ENCODE measurements at regions not wholly inside any gene's neighbourhood (a gene's known extent, or its start where the extent isn't known, plus 50 kb on each side); places are given as distances from the start of the nearest gene placed in this dataset.

DNA sequence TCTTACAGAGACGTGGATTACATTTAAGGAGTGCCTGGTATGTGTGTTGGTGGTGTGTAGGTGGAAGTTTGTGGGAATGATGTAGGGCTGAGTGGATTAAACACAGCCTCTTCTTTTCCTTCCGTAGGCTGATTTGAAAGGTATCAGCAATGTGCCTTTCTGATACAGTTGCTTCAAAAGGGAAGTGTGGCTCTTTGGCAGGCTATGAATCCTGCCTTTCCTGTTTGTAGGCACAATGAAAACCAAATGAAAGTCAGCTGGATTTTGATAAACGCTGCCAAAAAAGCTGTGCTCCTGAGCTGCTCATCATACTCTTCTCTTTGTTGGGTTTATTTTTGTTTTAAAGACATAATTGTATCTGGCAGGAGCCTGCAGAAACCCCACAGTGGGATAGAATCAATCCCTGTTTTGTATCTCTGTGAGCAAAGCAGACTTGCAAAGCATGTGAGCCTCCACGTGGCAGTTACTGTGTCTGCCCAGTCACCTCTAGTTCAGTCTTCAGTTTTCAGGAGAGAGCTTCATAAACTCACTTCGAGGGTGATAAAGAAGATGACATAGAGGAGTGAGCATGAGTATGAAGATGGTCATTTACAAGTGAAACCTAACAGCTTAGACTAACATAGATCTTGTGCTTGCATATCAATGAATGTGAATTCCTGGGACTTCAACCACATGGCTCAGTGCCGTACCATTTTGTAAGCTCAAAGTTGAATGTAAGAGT is 655.7 kb upstream of the KIRREL3 start:
- Mint-ChIP-seq H3K4me3 (no peak overlapping the region), H3K9me3 (peaks cover 5% of the 10 kb centered on the region), H3K36me3 (no peaks in the 10 kb centered on the region), H3K27ac (no peak overlapping the region), H3K27me3 (no peaks in the 10 kb centered on the region), H3K4me1 (no peaks in the 10 kb centered on the region)
- no peak for ATAC-seq

DNA sequence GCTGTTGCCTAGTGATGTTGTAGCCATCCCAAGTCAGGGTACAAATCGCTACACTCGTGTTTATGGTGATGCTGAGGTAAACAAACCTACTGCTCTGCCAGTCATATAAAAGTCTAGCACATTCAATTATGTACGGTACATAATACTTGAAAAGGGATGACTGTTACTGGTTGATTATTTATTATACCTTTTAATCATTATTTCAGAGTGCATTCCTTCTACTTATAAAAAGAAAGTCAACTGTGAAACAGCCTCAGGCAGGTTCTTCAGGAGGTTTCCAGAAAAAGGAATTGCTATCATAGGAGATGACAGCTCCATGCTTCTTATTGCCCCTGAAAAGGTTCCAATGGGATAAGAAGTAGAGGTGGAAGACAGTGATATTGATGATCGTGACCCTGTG is 652.5 kb upstream of the KIRREL3 start:
- ATAC-seq, result no peak
- no peak overlapping the region for H3K4me3 Mint-ChIP-seq

DNA sequence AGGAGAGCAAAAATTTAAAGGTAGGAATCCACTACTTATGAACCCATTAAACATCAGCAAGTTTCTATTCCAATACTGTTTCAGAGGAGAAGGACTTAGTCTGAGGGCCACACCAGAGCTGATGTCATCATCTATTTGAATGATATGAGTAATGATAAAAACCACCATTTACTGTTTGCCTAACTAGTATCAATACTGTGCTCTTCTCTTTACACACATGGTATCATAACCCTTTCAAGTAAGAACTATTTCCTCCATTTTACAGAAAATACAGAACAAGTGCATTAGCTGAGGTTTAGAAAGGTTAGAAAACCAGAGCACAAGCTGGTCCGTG is 651.3 kb upstream of the KIRREL3 start:
- no peaks in the 10 kb centered on the region for H3K4me1 Mint-ChIP-seq

More for the DNA sequence above, 652.5 kb upstream of the KIRREL3 start:
- Mint-ChIP-seq H3K9me3 (peaks cover 4% of the 10 kb centered on the region), H3K27me3 (no peaks in the 10 kb centered on the region), H3K27ac (no peak overlapping the region), H3K4me1 (no peaks in the 10 kb centered on the region), H3K36me3 (no peaks in the 10 kb centered on the region)

DNA sequence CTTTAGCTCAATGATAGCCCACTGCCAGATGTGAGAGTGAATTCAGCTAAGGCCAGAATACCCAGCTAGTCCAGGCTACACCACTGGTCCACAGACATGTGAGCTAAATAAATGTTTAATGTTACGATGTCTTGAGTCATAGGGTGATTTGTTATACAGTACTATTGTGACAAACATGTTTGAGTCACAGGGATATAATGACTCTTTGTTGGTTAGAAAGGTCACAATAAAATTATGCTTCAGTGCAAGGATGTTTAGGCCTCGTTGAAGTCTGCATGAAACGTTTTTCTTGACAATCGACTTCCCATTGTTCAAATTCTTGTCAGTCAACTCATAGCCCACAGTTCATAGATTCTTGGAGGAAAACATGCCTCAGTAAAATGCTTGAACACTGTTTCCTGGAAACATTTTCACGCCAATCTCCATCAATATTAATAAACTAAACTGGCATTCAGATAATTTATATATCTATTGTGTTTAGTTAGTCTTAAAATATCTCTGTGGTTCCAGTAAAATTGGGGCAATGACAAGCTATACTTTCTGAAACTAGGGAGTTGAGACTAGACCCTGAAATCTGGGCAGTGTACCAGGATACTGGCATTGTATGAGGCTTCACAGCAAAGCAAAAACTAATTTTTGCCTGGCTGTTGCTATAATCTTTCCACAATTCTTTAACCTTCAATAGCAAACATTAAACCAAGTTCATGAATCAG is 650.8 kb upstream of the KIRREL3 start:
- Mint-ChIP-seq H3K27me3 (no peaks in the 10 kb centered on the region), H3K4me3 (no peak overlapping the region), H3K4me1 (no peaks in the 10 kb centered on the region), H3K27ac (no peak overlapping the region), H3K9me3 (peaks cover 4% of the 10 kb centered on the region), H3K36me3 (no peaks in the 10 kb centered on the region)
- ATAC-seq, result no peak

More for the DNA sequence above, 651.3 kb upstream of the KIRREL3 start:
- Mint-ChIP-seq H3K27me3 (no peaks in the 10 kb centered on the region), H3K4me3 (no peak overlapping the region), H3K36me3 (no peaks in the 10 kb centered on the region), H3K9me3 (peaks cover 4% of the 10 kb centered on the region), H3K27ac (no peak overlapping the region)
- no peak for ATAC-seq

DNA sequence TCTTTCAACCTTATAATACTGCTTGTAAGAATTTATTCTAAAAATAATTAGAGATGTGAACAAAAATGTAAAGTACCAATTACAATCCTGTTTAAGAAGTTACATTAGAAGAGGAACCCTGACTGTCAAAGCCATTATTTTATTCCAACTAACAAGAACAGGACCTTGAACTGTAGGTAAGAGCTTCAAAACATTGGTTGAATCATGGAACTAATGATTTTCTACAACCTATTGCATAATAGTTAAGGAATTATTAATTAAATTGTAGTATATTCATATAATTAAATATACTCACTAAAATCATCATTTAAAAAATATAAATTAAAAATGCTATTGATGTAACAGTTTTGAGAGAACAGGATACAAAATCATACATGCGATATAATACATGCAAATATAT is 649.4 kb upstream of the KIRREL3 start:
- no peaks in the 10 kb centered on the region for H3K36me3 Mint-ChIP-seq
- H3K27ac Mint-ChIP-seq, result no peak overlapping the region
- no peaks in the 10 kb centered on the region for H3K27me3 Mint-ChIP-seq
- H3K9me3 Mint-ChIP-seq, result peaks cover 7% of the 10 kb centered on the region
- ATAC-seq, result no peak
- H3K4me1 Mint-ChIP-seq, result no peaks in the 10 kb centered on the region
- H3K4me3 Mint-ChIP-seq, result no peak overlapping the region

DNA sequence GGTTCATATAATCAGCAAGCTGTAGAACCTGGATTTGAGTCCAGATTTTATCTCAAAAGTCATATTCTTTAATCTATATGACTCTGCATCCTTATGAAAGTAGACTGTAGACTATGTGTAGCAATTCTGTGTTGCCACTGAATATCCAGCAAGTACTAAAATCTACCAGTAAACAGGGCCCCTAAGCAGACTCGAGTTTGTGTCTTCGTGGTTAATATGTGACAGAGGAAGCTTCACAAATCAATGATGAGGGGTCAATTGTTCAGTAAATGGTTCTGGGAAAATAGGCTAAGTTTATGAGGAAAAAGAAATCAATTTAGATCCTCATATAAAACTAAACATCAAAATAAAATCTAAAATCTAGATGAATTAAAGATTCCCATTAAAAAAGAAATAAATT is 648.5 kb upstream of the KIRREL3 start:
- peaks cover 7% of the 10 kb centered on the region for H3K9me3 Mint-ChIP-seq
- no peaks in the 10 kb centered on the region for H3K4me1 Mint-ChIP-seq
- H3K27me3 Mint-ChIP-seq, result no peaks in the 10 kb centered on the region
- no peak overlapping the region for H3K4me3 Mint-ChIP-seq
- H3K36me3 Mint-ChIP-seq, result no peaks in the 10 kb centered on the region
- ATAC-seq, result no peak
- H3K27ac Mint-ChIP-seq, result no peak overlapping the region

DNA sequence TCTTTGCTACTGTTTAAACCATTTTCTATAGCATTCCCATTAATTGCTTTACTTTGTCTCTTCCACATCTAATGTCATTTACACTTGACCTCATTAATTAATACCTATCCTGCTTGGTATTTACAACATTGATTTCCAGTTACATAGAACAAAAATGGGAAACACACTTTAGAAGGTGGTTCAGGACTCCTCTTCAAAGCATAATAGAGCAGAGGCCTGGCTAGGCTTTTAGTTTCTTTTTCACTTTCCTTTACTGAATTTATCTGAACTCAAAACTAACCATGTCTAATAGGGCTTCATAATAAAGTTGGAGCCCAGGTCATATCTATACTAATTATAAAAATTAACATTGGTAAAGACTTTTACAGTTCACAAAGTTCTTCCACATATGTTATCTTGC is 648.0 kb upstream of the KIRREL3 start:
- ATAC-seq, result no peak
- Mint-ChIP-seq H3K4me3 (no peak overlapping the region), H3K4me1 (no peaks in the 10 kb centered on the region), H3K36me3 (no peaks in the 10 kb centered on the region), H3K9me3 (peaks cover 7% of the 10 kb centered on the region), H3K27ac (no peak overlapping the region), H3K27me3 (no peaks in the 10 kb centered on the region)

DNA sequence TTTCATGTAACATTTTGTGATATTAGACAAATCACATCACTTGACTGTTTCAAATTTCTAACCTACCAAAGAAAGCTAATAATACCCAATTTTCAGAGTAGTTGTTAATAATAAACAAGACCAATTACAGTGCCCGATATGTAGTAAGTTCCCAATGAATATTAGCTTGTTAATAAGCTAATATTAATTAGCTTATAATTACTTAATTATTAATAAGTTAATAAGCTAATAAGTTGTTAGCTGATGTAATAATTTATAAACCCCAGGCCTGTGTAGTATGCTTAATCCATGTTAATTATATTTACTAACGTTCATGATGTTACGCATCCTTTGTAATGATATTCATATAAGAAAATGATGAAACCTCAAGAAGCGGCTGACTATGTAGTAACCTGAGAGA is 643.8 kb upstream of the KIRREL3 start:
- Mint-ChIP-seq H3K4me3 (no peak overlapping the region), H3K27ac (no peak overlapping the region), H3K36me3 (no peaks in the 10 kb centered on the region), H3K9me3 (peaks cover 7% of the 10 kb centered on the region), H3K4me1 (no peaks in the 10 kb centered on the region), H3K27me3 (no peaks in the 10 kb centered on the region)
- no peak for ATAC-seq

DNA sequence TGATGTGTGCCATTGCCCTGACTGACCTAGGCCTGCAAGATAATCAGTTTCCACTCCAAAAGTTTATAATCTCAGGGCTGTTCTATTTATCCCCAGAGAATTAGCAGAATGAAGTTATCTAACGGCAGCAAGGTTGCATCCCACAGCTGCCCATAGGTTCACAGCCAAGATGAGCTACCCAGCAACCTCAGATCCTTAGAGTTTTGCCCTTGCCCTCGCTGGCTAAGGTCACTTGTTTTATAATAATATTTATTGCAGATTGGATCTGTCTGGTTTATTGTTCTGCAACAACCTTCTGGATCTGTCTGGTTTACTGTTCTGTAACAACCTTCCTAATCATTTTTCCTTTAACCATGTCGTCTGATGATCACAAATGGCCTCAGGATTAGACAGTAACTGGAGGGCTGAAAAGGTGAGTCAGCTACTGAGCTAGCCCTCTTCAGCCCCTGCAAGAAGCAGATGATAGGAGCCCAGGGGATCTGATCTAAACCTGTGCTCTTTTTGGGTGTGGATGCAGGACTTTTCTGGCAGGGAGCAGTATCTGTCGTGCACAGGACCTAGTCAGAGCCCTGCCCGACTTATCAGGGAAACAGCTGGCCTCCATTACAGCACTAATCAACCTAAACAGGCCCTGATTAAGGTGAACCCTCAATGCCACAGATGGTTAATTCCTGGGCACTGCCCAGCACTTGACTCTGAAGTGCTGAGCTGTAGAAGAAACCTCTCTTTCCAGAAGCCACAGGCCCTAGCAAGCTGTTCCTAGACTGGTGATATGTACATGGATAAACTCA is 642.9 kb upstream of the KIRREL3 start:
- no peak for ATAC-seq
- H3K27ac Mint-ChIP-seq, result no peak overlapping the region
- H3K36me3 Mint-ChIP-seq, result no peaks in the 10 kb centered on the region
- H3K4me3 Mint-ChIP-seq, result no peak overlapping the region
- peaks cover 5% of the 10 kb centered on the region for H3K9me3 Mint-ChIP-seq
- H3K27me3 Mint-ChIP-seq, result no peaks in the 10 kb centered on the region
- no peaks in the 10 kb centered on the region for H3K4me1 Mint-ChIP-seq

DNA sequence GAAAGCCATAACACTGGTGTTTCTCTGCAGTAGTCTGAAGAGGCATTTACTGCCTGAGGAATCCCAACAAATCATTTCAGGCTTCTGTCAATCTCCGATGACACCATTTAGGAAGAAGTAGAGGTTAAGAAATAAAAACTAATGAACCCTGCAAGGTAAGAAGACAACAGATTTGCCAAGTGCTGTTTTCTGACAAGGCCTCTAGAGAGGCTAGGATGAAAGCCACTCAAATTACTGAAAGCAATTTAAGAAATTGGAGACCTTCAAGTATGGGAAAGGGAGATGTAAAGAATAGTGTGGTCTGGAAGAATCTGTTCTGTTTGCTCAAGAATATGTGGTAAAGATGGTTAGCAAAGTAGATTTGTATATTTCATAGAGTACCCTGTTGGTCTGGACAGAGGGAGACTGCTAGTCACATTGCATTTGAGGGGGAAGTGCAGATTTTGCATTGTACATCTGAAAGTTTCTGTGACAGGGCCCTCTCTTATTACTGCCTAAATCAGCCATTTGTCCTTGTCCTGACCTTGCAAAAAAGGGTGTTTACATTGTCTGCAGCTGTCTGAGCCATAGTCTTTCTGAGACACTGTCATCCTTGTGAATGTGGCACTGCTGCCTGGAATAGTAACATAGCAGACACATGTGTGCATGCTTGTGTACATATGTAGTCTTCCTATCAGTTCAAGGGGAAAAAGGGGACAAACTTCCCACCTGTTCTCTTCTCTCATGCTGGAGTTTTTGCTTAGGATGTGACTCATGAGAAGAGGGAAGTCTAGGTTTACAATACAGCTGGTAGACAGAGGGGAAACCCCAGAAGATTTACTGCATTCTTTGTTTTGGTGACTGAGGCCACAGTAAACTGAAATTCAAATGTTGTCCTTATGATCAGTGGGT is 640.2 kb upstream of the KIRREL3 start:
- H3K9me3 Mint-ChIP-seq, result peaks cover under 1% of the 10 kb centered on the region
- H3K27me3 Mint-ChIP-seq, result no peaks in the 10 kb centered on the region
- no peak overlapping the region for H3K4me3 Mint-ChIP-seq
- H3K36me3 Mint-ChIP-seq, result no peaks in the 10 kb centered on the region
- no peaks in the 10 kb centered on the region for H3K4me1 Mint-ChIP-seq
- ATAC-seq, result no peak
- no peak overlapping the region for H3K27ac Mint-ChIP-seq

DNA sequence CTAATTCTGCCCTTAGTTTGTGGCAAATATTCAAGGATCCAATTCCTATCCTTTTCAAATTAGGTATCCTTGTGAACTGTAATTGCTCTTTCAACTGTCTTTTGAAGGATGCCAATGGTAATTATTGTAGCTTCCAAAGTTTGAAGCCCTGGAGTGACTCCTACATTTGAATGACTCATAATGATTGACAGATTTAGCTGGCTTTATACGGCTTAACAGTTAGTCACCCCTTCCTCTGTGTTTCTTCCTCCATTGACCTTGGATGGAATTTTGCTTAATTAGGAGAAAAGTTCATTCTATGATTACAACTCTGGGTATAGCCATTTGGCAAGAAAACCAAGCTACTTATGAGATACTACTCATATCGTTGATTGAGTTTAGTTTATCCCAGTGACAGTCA is 639.3 kb upstream of the KIRREL3 start:
- H3K36me3 Mint-ChIP-seq, result no peaks in the 10 kb centered on the region
- H3K27ac Mint-ChIP-seq, result no peak overlapping the region
- no peak for ATAC-seq
- no peaks in the 10 kb centered on the region for H3K4me1 Mint-ChIP-seq
- no peak overlapping the region for H3K4me3 Mint-ChIP-seq
- H3K27me3 Mint-ChIP-seq, result no peaks in the 10 kb centered on the region
- H3K9me3 Mint-ChIP-seq, result no peaks in the 10 kb centered on the region

DNA sequence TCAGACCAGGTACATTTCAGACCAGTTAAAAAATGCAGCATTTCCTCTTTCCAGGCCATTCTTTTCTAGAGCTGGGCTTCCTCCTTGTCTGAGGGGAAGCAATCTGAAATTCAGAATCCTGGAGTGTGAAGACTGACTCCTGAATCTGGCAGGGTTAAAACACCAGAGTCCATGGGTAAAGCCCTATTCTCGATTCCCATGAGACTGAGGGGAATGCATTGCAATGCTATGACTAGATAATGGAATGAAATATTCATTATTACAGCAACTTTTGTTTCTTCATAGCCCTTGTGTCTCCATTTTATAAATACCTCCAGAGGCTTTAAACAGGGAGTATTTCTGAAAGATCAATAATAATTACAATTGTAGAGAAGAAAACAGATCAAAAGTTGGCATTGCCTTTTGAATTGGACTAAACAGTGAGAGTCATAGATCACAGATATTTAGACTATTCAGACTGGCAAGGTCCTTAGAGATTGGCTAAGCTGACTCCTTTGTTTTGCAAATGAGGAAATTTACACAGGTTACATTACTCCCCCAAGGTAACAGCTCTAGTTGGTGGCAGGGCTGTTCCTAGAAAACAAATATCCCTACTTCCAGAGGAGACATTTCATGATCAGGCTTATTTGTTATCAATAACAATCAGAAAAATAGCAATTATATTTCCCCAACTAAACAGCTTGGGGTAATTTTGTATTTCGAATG is 632.6 kb upstream of the KIRREL3 start:
- no peak for ATAC-seq
- Mint-ChIP-seq H3K27me3 (no peaks in the 10 kb centered on the region), H3K4me1 (no peaks in the 10 kb centered on the region), H3K27ac (no peak overlapping the region), H3K4me3 (no peak overlapping the region), H3K36me3 (no peaks in the 10 kb centered on the region), H3K9me3 (peaks cover 3% of the 10 kb centered on the region)

DNA sequence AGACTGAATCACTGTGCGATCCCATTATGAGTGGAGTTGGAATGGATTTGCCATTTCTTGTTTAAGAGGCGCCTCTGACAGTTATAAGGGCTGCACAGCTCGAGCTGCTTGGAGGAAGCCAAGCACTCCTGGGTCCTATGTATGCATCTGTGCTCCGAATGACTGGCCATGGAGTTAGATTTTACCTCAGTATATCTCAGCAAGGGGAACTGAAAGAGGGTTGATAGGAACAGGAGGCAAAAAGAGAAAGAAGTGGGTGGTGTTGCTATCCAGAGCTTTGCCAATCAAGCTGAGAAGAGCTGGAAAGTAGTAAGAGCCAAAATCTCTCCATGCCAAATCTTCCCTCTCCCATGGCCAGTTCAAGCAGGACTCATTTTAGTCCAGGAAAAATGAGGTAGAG is 632.0 kb upstream of the KIRREL3 start:
- Mint-ChIP-seq H3K36me3 (no peaks in the 10 kb centered on the region), H3K9me3 (peaks cover 3% of the 10 kb centered on the region), H3K4me3 (no peak overlapping the region), H3K27me3 (no peaks in the 10 kb centered on the region), H3K27ac (no peak overlapping the region), H3K4me1 (no peaks in the 10 kb centered on the region)
- no peak for ATAC-seq

DNA sequence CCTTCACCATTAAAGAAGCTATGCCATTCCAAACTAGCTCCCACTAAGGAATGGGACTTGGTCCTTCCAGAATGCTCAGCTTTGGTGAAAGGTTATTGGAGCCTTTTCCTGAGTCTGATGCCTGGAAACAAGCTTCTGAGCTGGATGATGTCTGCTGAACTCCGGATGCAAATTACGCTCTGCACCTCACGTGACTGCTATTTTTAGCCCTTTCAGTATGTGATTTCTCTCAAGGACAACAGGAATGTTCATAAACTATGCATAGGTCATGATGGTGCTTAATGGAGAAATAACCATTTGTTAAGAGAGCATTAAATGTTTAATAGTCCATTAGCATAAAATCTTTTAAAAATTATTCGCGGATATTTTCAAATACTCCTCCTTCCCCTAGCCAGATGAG is 631.4 kb upstream of the KIRREL3 start:
- ATAC-seq, result no peak
- no peaks in the 10 kb centered on the region for H3K4me1 Mint-ChIP-seq
- peaks cover 3% of the 10 kb centered on the region for H3K9me3 Mint-ChIP-seq
- H3K36me3 Mint-ChIP-seq, result no peaks in the 10 kb centered on the region
- H3K27ac Mint-ChIP-seq, result no peak overlapping the region
- no peaks in the 10 kb centered on the region for H3K27me3 Mint-ChIP-seq
- H3K4me3 Mint-ChIP-seq, result no peak overlapping the region
